AG09319 (cell line): ENCODE measurements at regions not wholly inside any gene's neighbourhood (a gene's known extent, or its start where the extent isn't known, plus 50 kb on each side); places are given as distances from the start of the nearest gene placed in this dataset.
A peak's percentile ranks its signal among the peaks of the same experiment; 100 is the strongest.

Source experiments
- DNase-seq: peaks from one replicate; pipeline ENCODE4 v3.0.0-alpha.2; 2010; ENCODE audit warnings: low read depth; ENCODE audit errors: extremely low read depth
- TF ChIP-seq, protein P1 (sequence below): IDR thresholded peaks from 2 replicates; pipeline ENCODE4 v1.5.1; 2011; ENCODE audit warnings: low read depth, mild to moderate bottlenecking, inconsistent platforms, low read length, moderate library complexity

DNA sequence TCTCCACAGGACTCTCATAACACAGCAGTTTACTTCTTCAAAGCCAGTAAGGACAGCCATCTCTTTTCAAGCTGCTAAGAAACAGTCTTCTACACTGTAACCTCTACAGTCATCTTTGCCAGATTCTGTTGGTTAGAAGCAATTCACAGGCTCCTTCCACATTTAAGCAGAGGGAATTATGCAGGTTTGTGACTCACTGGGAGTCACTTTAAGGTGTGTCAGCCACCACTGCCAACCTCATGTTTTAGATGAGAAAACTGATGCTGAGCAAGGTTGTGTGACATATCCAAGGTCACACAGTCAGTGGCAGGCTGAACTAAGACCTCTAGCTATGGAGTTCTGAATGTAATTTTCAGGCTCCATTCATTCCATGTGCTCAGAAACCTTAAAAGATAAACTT lies 143.5 kb downstream of the QDPR start:
- DNase-seq: no peak

GRCh38 chr4:17367201-17367600 lies 144.7 kb downstream of the QDPR start:
- TF ChIP-seq, protein P1, sequence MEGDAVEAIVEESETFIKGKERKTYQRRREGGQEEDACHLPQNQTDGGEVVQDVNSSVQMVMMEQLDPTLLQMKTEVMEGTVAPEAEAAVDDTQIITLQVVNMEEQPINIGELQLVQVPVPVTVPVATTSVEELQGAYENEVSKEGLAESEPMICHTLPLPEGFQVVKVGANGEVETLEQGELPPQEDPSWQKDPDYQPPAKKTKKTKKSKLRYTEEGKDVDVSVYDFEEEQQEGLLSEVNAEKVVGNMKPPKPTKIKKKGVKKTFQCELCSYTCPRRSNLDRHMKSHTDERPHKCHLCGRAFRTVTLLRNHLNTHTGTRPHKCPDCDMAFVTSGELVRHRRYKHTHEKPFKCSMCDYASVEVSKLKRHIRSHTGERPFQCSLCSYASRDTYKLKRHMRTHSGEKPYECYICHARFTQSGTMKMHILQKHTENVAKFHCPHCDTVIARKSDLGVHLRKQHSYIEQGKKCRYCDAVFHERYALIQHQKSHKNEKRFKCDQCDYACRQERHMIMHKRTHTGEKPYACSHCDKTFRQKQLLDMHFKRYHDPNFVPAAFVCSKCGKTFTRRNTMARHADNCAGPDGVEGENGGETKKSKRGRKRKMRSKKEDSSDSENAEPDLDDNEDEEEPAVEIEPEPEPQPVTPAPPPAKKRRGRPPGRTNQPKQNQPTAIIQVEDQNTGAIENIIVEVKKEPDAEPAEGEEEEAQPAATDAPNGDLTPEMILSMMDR: no peak
- DNase-seq: no peak

More for the DNA sequence above, 143.5 kb downstream of the QDPR start:
- TF ChIP-seq, protein P1: no peak

GRCh38 chr4:17366496-17366895 lies 145.4 kb downstream of the QDPR start:
- no peak for DNase-seq
- TF ChIP-seq, protein P1: no peak

DNA sequence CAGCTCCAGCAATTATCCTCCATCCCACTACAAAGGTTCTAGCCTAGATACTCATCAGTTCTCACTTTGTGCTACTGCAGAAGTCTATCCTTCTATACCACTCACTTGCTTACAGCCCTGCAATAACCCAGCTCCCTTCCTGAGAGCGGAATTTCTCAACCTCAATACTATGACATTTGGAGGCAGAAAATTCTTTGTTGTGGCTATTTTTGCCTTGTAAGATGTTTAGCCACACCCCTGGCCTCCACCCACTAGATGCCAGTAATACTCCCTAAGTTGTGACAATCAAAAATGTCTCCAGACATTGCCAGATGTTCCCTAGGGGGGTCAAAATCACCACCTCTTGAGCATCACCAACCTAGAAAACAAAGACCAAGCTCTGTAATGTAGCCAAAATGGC lies 149.5 kb downstream of the QDPR start:
- DNase-seq: no peak
- TF ChIP-seq, protein P1: no peak

DNA sequence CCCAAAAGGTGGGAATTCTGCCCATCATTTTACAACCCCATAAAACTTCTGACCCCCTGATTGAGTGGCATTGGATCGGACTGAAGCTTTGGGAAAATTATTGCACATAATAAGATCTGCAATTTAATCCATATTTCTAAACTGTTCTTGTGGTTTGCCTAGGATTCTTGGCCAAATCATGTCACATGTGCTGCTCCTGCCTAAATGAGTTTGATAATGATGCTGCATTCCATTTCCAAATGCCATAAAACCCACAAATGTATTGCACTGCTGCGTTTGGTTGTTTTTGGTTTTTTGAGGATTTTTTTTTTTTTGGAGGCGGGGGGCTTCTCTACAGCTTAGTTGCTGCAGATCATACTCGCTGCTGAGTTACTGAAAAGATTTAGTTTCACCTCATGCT lies 153.6 kb downstream of the QDPR start:
- peak; percentile 15 for DNase-seq
- TF ChIP-seq, protein P1: no peak

- TF ChIP-seq, protein P1: no peak
- DNase-seq: no peak
These were observed 155.0 kb downstream of the QDPR start for GRCh38 chr4:17356926-17357325.

- no peak for DNase-seq
These were observed 159.5 kb downstream of the QDPR start for GRCh38 chr4:17352357-17352756.

More at GRCh38 chr4:17352357-17352756, 159.5 kb downstream of the QDPR start:
- TF ChIP-seq, protein P1: no peak
